Panc1 (cell line): ENCODE measurements at regions not wholly inside any gene's neighbourhood (a gene's known extent, or its start where the extent isn't known, plus 50 kb on each side); places are given as distances from the start of the nearest gene placed in this dataset.

Experiments
- ATAC-seq: fragments of 200-7000 bp; cut with Tn5 transposase; 2 replicates; pipeline ENCODE4 v1.9.1; 2020; ENCODE audit warnings: mild to moderate bottlenecking, moderate library complexity
- BruUV-seq: library from RNA; stranded (reverse); fragments of 400-500 nt; replicated peaks from 2 replicates; lab custom pipeline; 2021; lab: Mats Ljungman, UMichigan
- CTCF ChIA-PET: fragments of 300-600 bp; sonication (Branson Sonifier 250); formaldehyde crosslinking; loops from one replicate; lab custom pipeline; 2022; ENCODE audit warnings: antibody characterized with exemption; lab: Charles Lee
- POLR2A ChIA-PET: fragments of 300-600 bp; sonication (Branson Sonifier 250); formaldehyde crosslinking; loops from one replicate; lab custom pipeline; 2022; ENCODE audit warnings: antibody characterized with exemption; lab: Charles Lee
- DNase-seq: peaks from one replicate; pipeline ENCODE4 v3.0.0-alpha.2; 2010; ENCODE audit warnings: low read depth, low spot score
- H3K27ac ChIP-seq: 2 replicates; pipeline ENCODE4 v1.5.1; 2011; ENCODE audit warnings: mild to moderate bottlenecking, low read length, inconsistent platforms
- H3K27me3 ChIP-seq: fragments of 200-500 bp; sonication (Bioruptor generic); 2 replicates; pipeline ENCODE4 v1.6.0; 2014; ENCODE audit warnings: low read length, inconsistent platforms; ENCODE audit not compliant: control insufficient read depth, insufficient read depth
- H3K36me3 ChIP-seq: fragments of 200-500 bp; sonication (Bioruptor generic); 2 replicates; pipeline ENCODE4 v1.5.1; 2014; ENCODE audit warnings: inconsistent platforms, mild to moderate bottlenecking, low read length, moderate library complexity; ENCODE audit not compliant: control insufficient read depth, insufficient read depth
- H3K4me1 ChIP-seq: 2 replicates; pipeline ENCODE4 v1.5.1; 2011; ENCODE audit warnings: inconsistent platforms, mild to moderate bottlenecking, low read length, moderate library complexity; ENCODE audit not compliant: control insufficient read depth, insufficient read depth
- H3K4me3 ChIP-seq, 2 experiments: 2 replicates each; pipeline ENCODE4 v1.5.1; 2011 to 2012; ENCODE audit warnings: low read depth in 2 of 2, low read length in 2 of 2, mild to moderate bottlenecking in 2 of 2, inconsistent platforms in 1 of 2, moderate library complexity in 1 of 2
- H3K9me3 ChIP-seq: fragments of 200-500 bp; sonication (Bioruptor generic); 2 replicates; pipeline ENCODE4 v1.5.1; 2014; ENCODE audit warnings: low read depth, mild to moderate bottlenecking, inconsistent platforms, low read length, moderate library complexity; ENCODE audit not compliant: control insufficient read depth, insufficient read depth
- POLR2AphosphoS5 ChIP-seq: IDR thresholded peaks from 2 replicates; pipeline ENCODE4 v1.6.1; 2012; ENCODE audit warnings: mild to moderate bottlenecking, low read depth, low read length, moderate library complexity
- in situ Hi-C: cut with HindIII; loops from 2 replicates; pipeline ENCODE4 v1.10.0; 2016; ENCODE audit warnings: low sequenced_read_pairs, low pct_unique_long_range_greater_than_20kb
- intact Hi-C: fragments of 100-400 bp; cut with micrococcal nuclease; formaldehyde crosslinking; loops from one replicate; pipeline ENCODE4 v1.10.0; 2022; ENCODE audit not compliant: unreplicated experiment

GRCh38 chr20:2245637-2246036 is 50.2 kb upstream of the TGM3 start:
- Histone ChIP-seq H3K27ac (no peak overlapping the region), H3K4me1 (no peaks in the 10 kb centered on the region; the same call in 1 of the 2 replicates), H3K9me3 (no peaks in the 10 kb centered on the region), H3K36me3 (no peaks in the 10 kb centered on the region), H3K27me3 (peaks cover 8% of the 10 kb centered on the region; the same call in 1 of the 2 replicates), H3K4me3 (no peak overlapping the region)
- intact Hi-C loops, result no loop called here
- ATAC-seq, result no peak
- POLR2A ChIA-PET, result no interaction called here
- in situ Hi-C loops, result no loop called here
- DNase-seq, result no peak
- no TSS peak for BruUV-seq
- TF ChIP-seq POLR2AphosphoS5, result no peak
- CTCF ChIA-PET, result no interaction called here
